T follicular helper cell (primary cell): ENCODE measurements at regions not wholly inside any gene's neighbourhood (a gene's known extent, or its start where the extent isn't known, plus 50 kb on each side); places are given as distances from the start of the nearest gene placed in this dataset.

Experiments
- DNase-seq: peaks from one replicate; pipeline ENCODE4 v3.0.0-alpha.2; 2020; ENCODE audit warnings: low read depth

- DNase-seq, result no peak
Observed at GRCh38 chr15:53462651-53463050, 296.8 kb downstream of the WDR72 start.

- DNase-seq, result no peak
Observed at GRCh38 chr15:53461677-53462076, 297.8 kb downstream of the WDR72 start.

GRCh38 chr15:53458736-53459135, 300.7 kb downstream of the WDR72 start:
- DNase-seq, result no peak

- no peak for DNase-seq
Observed at GRCh38 chr15:53457479-53457878, 302.0 kb downstream of the WDR72 start.

- no peak for DNase-seq
Observed at GRCh38 chr15:53454843-53455721, 304.4 kb downstream of the WDR72 start.

GRCh38 chr15:53454535-53454842, 305.0 kb downstream of the WDR72 start:
- no peak for DNase-seq

GRCh38 chr15:53453253-53454105, 306.0 kb downstream of the WDR72 start:
- no peak for DNase-seq

- DNase-seq, result no peak
Observed at GRCh38 chr15:53448232-53449015, 311.0 kb downstream of the WDR72 start.

- no peak for DNase-seq
Observed at GRCh38 chr15:53447742-53448141, 311.7 kb downstream of the WDR72 start.

- DNase-seq, result no peak
Observed at GRCh38 chr15:53447053-53447574, 312.3 kb downstream of the WDR72 start.

GRCh38 chr15:53446376-53446775, 313.1 kb downstream of the WDR72 start:
- no peak for DNase-seq

- DNase-seq, result no peak
Observed at GRCh38 chr15:53445531-53445930, 313.9 kb downstream of the WDR72 start.

- DNase-seq, result no peak
Observed at GRCh38 chr15:53437985-53438841, 321.2 kb downstream of the WDR72 start.

- DNase-seq, result no peak
Observed at GRCh38 chr15:53437366-53437765, 322.1 kb downstream of the WDR72 start.

- no peak for DNase-seq
Observed at GRCh38 chr15:53434174-53434678, 325.2 kb downstream of the WDR72 start.

GRCh38 chr15:53416219-53416940, 343.1 kb downstream of the WDR72 start:
- DNase-seq, result no peak

- no peak for DNase-seq
Observed at GRCh38 chr15:53414167-53414566, 345.3 kb downstream of the WDR72 start.

- DNase-seq, result no peak
Observed at GRCh38 chr15:53412542-53412941, 346.9 kb downstream of the WDR72 start.

- no peak for DNase-seq
Observed at GRCh38 chr15:53404930-53405493, 354.5 kb downstream of the WDR72 start.

GRCh38 chr15:53401503-53401902, 358.0 kb downstream of the WDR72 start:
- no peak for DNase-seq
